Uterus (tissue), 2 donors: ENCODE measurements at regions not wholly inside any gene's neighbourhood (a gene's known extent, or its start where the extent isn't known, plus 50 kb on each side); places are given as distances from the start of the nearest gene placed in this dataset.

ENCODE experiments used
- CTCF ChIP-seq, 4 experiments: fragments of 200-600 bp in 2 of 4; fragments of 450-650 bp in 2 of 4; sonication (generic) in 2 of 4; IDR thresholded peaks; one replicate each; pipeline ENCODE4 v1.5.1; 2016 to 2019; ENCODE audit warnings: antibody characterized with exemption in 4 of 4, mild to moderate bottlenecking in 2 of 4, moderate library complexity in 1 of 4
- POLR2A ChIP-seq, 2 donors: fragments of 450-650 bp; IDR thresholded peaks; one replicate each; pipeline ENCODE4 v1.6.1; 2016; ENCODE audit warnings: antibody characterized with exemption in 2 of 2, mild to moderate bottlenecking in 1 of 2, moderate library complexity in 1 of 2

GRCh38 chr11:104763930-104764709 is 134.1 kb downstream of the CASP12 start:
- TF ChIP-seq CTCF (IDR thresholded peaks at IDR 0.05) (no peak), POLR2A (IDR thresholded peaks at IDR 0.05) (no peak)
